ENCODE measurements at regions not wholly inside any gene's neighbourhood (a gene's known extent, or its start where the extent isn't known, plus 50 kb on each side); places are given as distances from the start of the nearest gene placed in this dataset.

DNA sequence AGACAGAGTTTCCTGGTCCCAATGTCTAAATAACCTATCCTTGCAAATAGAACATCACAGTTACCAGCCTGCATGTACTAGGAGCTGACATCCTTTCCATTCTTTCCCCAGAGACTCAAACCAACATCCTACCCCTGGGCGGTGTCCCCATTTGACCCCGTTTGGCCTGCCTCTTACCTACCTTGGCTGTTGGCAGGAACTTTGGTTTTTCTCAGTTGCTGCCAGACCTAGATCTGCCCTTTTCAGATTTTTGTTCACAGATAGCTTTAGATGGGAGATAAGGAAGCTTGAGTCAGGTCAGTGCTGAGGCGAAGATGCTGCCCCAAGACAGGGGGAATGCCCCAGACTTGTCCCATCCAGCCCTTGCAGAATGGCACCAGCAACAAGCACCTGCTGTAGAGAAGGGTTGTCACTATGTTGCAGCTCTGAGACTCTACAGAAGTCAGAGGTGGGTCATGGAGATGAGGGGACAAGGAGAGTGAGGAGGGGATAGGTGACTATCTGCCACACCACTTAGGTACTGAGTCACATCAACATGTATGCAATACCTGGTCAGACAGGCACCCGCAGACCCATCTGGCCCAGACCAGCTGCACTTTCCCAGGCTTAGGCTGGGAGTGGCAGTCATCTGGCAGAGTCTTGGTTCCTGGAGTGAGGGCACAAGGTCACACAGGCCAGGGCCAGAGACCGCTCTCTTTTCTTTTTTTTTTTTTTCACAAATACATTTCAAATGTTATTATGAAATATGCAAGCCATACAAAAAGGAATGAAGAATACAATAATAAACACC lies 61.5 kb upstream of the POU2AF1 start:
- no peak overlapping the region for H3K4me2 ChIP-seq
- H4K20me1 ChIP-seq (ENCODE audit: insufficient read depth), result no peaks in the 10 kb centered on the region
- H3K4me3 ChIP-seq, result no peak overlapping the region
- H3K27me3 ChIP-seq (ENCODE audit: insufficient read depth, low read depth), result no peaks in the 10 kb centered on the region
- ChIA-PET POLR2A (ENCODE audit: unreplicated experiment) (interaction anchor here (0.7 kb wide), 1 partner anchor 14 kb away, joined by 3 read pairs; no protein-coding TSS in a partner anchor), CTCF (no interaction called here)
- no peaks in the 10 kb centered on the region for H3K9me2 ChIP-seq (ENCODE audit: insufficient read depth)
- H3K36me3 ChIP-seq (ENCODE audit: low read depth), result no peaks in the 10 kb centered on the region
- no peak overlapping the region for H3K27ac ChIP-seq
- intact Hi-C loops (cut with micrococcal nuclease; ENCODE audit: unreplicated experiment), result no loop called here
- DNase-seq, result no peak
- no peaks in the 10 kb centered on the region for H3K9me3 ChIP-seq (ENCODE audit: insufficient read depth, low read depth)
- no peak for TF ChIP-seq EZH2 (IDR thresholded peaks at IDR 0.05; ENCODE audit: low read depth)
- TF ChIP-seq, protein P1, sequence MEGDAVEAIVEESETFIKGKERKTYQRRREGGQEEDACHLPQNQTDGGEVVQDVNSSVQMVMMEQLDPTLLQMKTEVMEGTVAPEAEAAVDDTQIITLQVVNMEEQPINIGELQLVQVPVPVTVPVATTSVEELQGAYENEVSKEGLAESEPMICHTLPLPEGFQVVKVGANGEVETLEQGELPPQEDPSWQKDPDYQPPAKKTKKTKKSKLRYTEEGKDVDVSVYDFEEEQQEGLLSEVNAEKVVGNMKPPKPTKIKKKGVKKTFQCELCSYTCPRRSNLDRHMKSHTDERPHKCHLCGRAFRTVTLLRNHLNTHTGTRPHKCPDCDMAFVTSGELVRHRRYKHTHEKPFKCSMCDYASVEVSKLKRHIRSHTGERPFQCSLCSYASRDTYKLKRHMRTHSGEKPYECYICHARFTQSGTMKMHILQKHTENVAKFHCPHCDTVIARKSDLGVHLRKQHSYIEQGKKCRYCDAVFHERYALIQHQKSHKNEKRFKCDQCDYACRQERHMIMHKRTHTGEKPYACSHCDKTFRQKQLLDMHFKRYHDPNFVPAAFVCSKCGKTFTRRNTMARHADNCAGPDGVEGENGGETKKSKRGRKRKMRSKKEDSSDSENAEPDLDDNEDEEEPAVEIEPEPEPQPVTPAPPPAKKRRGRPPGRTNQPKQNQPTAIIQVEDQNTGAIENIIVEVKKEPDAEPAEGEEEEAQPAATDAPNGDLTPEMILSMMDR (conservative IDR thresholded peaks at IDR 0.05), result no peak
- H3K4me1 ChIP-seq (replicated peaks; ENCODE audit: insufficient read depth), result peaks cover 9% of the 10 kb centered on the region
- no TSS peak for BruUV-seq (replicated peaks)
- no peaks in the 10 kb centered on the region for H3F3A ChIP-seq (ENCODE audit: insufficient read depth, low read depth)
- H2AFZ ChIP-seq, result no peak overlapping the region
- H3K79me2 ChIP-seq (ENCODE audit: low read depth), result no peaks in the 10 kb centered on the region

DNA sequence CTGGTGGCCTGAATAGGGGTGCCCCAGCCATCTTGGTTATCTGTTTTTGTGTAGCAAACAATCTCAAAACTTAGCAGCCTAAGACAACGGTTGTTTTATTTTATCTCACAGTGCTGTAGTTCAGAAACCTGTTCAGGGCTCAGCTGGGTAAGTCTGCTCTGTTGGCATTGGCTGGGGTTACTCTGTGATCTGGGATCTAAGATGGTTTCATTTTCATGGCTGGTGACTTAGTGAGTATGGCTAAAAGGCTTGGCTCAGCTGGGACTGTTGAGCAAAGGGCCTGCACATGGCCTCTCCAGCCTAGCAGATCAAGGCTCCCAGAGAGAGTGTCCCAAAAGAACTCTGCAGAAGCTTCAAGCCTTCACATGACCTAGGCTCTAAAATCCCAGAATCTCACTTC lies 60.8 kb upstream of the POU2AF1 start:
- Histone ChIP-seq H3K27ac (no peak overlapping the region), H3K36me3 (ENCODE audit: low read depth) (no peaks in the 10 kb centered on the region), H3K4me2 (no peak overlapping the region), H4K20me1 (ENCODE audit: insufficient read depth) (no peaks in the 10 kb centered on the region), H3K4me3 (no peak overlapping the region), H3K79me2 (ENCODE audit: low read depth) (no peaks in the 10 kb centered on the region), H2AFZ (no peak overlapping the region), H3F3A (ENCODE audit: insufficient read depth, low read depth) (no peaks in the 10 kb centered on the region), H3K27me3 (ENCODE audit: insufficient read depth, low read depth) (no peaks in the 10 kb centered on the region), H3K9me2 (ENCODE audit: insufficient read depth) (no peaks in the 10 kb centered on the region), H3K9me3 (ENCODE audit: insufficient read depth, low read depth) (no peaks in the 10 kb centered on the region), H3K4me1 (replicated peaks; ENCODE audit: insufficient read depth) (peaks cover 9% of the 10 kb centered on the region)
- no peak for DNase-seq
- BruUV-seq (replicated peaks), result no TSS peak
- CTCF ChIA-PET, result no interaction called here
- POLR2A ChIA-PET (ENCODE audit: unreplicated experiment), result no interaction called here
- TF ChIP-seq EZH2 (IDR thresholded peaks at IDR 0.05; ENCODE audit: low read depth), result no peak
- TF ChIP-seq, protein P1 (conservative IDR thresholded peaks at IDR 0.05), result no peak
- intact Hi-C loops (cut with micrococcal nuclease; ENCODE audit: unreplicated experiment), result loop anchor here (5.0 kb wide), 1 partner anchor 1348 kb away; the partner anchor contains the start of gene ZC3H12C

DNA sequence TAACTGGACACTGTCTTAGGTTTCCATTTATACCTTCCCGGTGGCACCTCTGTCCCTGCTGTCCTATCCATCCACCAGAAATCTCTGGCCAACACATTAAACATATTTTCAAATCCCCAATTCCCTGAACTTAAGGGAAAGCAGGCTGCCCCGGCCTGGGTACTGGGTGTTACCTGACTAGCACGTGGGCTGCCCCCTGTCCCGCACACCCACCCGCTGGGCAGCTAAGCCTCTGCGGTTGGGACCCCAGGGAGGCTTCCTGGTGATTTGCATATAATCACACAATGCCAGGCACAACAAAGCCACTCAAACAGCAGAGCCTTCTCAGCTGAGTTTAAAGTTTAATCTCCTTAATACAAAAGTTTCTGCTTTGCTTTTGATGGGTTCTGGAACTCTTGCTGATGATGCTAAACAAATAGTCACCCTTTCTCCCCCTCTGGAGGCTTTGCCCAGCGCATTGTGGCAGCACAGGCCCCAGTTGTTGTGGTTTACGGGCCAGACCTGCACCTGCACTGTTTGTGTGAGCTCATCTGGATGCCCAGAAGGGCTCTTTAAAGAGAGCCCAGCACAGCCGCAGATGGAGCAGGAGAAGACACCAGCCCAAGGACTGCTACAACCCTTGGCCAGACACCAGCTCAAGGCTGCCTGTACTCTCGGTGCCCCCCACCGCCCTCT lies 59.9 kb upstream of the POU2AF1 start:
- CTCF ChIA-PET, result no interaction called here
- Histone ChIP-seq H3F3A (ENCODE audit: insufficient read depth, low read depth) (no peaks in the 10 kb centered on the region), H3K79me2 (ENCODE audit: low read depth) (no peaks in the 10 kb centered on the region), H3K9me3 (ENCODE audit: insufficient read depth, low read depth) (no peaks in the 10 kb centered on the region), H3K4me1 (replicated peaks; ENCODE audit: insufficient read depth) (peaks cover 9% of the 10 kb centered on the region), H3K36me3 (ENCODE audit: low read depth) (no peaks in the 10 kb centered on the region), H3K27me3 (ENCODE audit: insufficient read depth, low read depth) (no peaks in the 10 kb centered on the region), H3K9me2 (ENCODE audit: insufficient read depth) (no peaks in the 10 kb centered on the region), H3K27ac (no peak overlapping the region), H4K20me1 (ENCODE audit: insufficient read depth) (no peaks in the 10 kb centered on the region), H2AFZ (no peak overlapping the region), H3K4me3 (no peak overlapping the region), H3K4me2 (no peak overlapping the region)
- no TSS peak for BruUV-seq (replicated peaks)
- intact Hi-C loops (cut with micrococcal nuclease; ENCODE audit: unreplicated experiment), result loop anchor here (5.0 kb wide), 1 partner anchor 1347 kb away; the partner anchor contains the start of gene ZC3H12C
- POLR2A ChIA-PET (ENCODE audit: unreplicated experiment), result no interaction called here
- DNase-seq, result no peak
- TF ChIP-seq, protein P1 (conservative IDR thresholded peaks at IDR 0.05), result no peak
- no peak for TF ChIP-seq EZH2 (IDR thresholded peaks at IDR 0.05; ENCODE audit: low read depth)

Measured in PC-9 (cell line).